Hepatocyte (in vitro differentiated cells): ENCODE measurements at regions not wholly inside any gene's neighbourhood (a gene's known extent, or its start where the extent isn't known, plus 50 kb on each side); places are given as distances from the start of the nearest gene placed in this dataset.

Experiments
- DNase-seq: peaks from one replicate; pipeline ENCODE4 v3.0.0-alpha.2; 2016; ENCODE audit warnings: low spot score
- H2AFZ ChIP-seq: fragments of 200-600 bp; sonication (generic); 2 replicates; pipeline ENCODE4 v1.6.0; 2016; ENCODE audit warnings: antibody characterized with exemption, mild to moderate bottlenecking
- H3K27ac ChIP-seq: fragments of 200-600 bp; sonication (generic); 2 replicates; pipeline ENCODE4 v1.5.1; 2016; ENCODE audit warnings: mild to moderate bottlenecking
- H3K27me3 ChIP-seq: fragments of 200-600 bp; sonication (generic); 2 replicates; pipeline ENCODE4 v1.6.1; 2016
- H3K36me3 ChIP-seq: fragments of 200-600 bp; sonication (generic); replicated peaks from 2 replicates; pipeline ENCODE4 v1.5.1; 2016; ENCODE audit warnings: low read depth; ENCODE audit not compliant: insufficient read depth
- H3K4me1 ChIP-seq: fragments of 200-600 bp; sonication (generic); 2 replicates; pipeline ENCODE4 v1.5.1; 2016; ENCODE audit warnings: mild to moderate bottlenecking, moderate library complexity; ENCODE audit not compliant: insufficient read depth
- H3K4me2 ChIP-seq: fragments of 200-600 bp; sonication (generic); 2 replicates; pipeline ENCODE4 v1.6.0; 2016
- H3K4me3 ChIP-seq: fragments of 200-600 bp; sonication (generic); 2 replicates; pipeline ENCODE4 v1.5.1; 2016; ENCODE audit warnings: mild to moderate bottlenecking
- H3K79me2 ChIP-seq: fragments of 200-600 bp; sonication (generic); 2 replicates; pipeline ENCODE4 v1.6.0; 2017; ENCODE audit warnings: mild to moderate bottlenecking
- H3K9me2 ChIP-seq: fragments of 200-600 bp; sonication (generic); replicated peaks from 2 replicates; pipeline ENCODE4 v1.6.0; 2017; ENCODE audit warnings: mild to moderate bottlenecking; ENCODE audit not compliant: insufficient read depth
- H3K9me3 ChIP-seq: fragments of 200-600 bp; sonication (generic); 2 replicates; pipeline ENCODE4 v1.5.1; 2016; ENCODE audit warnings: low read depth, mild to moderate bottlenecking
- H4K20me1 ChIP-seq: fragments of 200-600 bp; sonication (generic); 2 replicates; pipeline ENCODE4 v1.6.0; 2016; ENCODE audit warnings: mild to moderate bottlenecking; ENCODE audit not compliant: insufficient read depth, poor library complexity, severe bottlenecking
- EZH2 ChIP-seq: fragments of 200-600 bp; sonication (generic); IDR thresholded peaks from 2 replicates; pipeline ENCODE4 v1.6.1; 2016; ENCODE audit warnings: antibody characterized with exemption, mild to moderate bottlenecking, borderline replicate concordance
- EZH2phosphoT487 ChIP-seq: fragments of 200-600 bp; sonication (generic); IDR thresholded peaks from one replicate; pipeline ENCODE4 v1.6.1; 2018; ENCODE audit warnings: antibody characterized with exemption, mild to moderate bottlenecking, low read depth, moderate library complexity; ENCODE audit not compliant: unreplicated experiment, severe bottlenecking
- WGBS: methylation state at CpG from one replicate; pipeline ENCODE4 v1.1.6; 2016; ENCODE audit warnings: low lambda C conversion rate; ENCODE audit errors: missing lambda C conversion rate; 5-methylcytosine and 5-hydroxymethylcytosine counted together
- TF ChIP-seq, protein P1 (sequence below): fragments of 200-600 bp; sonication (generic); IDR thresholded peaks from 2 replicates; pipeline ENCODE4 v1.5.1; 2016; ENCODE audit warnings: antibody characterized with exemption, mild to moderate bottlenecking; ENCODE audit not compliant: poor library complexity

DNA sequence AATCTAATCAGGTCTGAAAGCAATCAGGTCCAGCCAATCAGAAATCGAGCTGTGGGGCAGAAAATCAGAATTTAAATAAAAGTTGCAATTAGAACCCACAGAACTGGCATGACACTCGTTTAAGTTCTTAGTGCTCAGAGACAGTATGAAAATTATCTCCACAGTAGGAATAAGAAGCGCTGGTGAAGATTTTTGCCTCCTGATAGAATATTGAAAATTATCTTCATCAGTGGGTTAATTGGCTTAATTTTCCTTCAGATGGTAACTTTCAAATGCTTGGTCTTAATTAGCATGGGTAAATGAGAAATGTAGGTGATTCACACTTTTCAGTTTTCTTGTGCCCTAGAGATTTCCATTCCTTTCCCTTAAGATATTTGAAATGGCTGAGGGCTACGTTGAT, 109.1 kb upstream of the MDFIC2 start:
- TF ChIP-seq, protein P1, sequence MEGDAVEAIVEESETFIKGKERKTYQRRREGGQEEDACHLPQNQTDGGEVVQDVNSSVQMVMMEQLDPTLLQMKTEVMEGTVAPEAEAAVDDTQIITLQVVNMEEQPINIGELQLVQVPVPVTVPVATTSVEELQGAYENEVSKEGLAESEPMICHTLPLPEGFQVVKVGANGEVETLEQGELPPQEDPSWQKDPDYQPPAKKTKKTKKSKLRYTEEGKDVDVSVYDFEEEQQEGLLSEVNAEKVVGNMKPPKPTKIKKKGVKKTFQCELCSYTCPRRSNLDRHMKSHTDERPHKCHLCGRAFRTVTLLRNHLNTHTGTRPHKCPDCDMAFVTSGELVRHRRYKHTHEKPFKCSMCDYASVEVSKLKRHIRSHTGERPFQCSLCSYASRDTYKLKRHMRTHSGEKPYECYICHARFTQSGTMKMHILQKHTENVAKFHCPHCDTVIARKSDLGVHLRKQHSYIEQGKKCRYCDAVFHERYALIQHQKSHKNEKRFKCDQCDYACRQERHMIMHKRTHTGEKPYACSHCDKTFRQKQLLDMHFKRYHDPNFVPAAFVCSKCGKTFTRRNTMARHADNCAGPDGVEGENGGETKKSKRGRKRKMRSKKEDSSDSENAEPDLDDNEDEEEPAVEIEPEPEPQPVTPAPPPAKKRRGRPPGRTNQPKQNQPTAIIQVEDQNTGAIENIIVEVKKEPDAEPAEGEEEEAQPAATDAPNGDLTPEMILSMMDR, result no peak
- TF ChIP-seq EZH2 (no peak), EZH2phosphoT487 (no peak)
- H3K9me3 ChIP-seq, result no peaks in the 10 kb centered on the region
- no peaks in the 10 kb centered on the region for H3K9me2 ChIP-seq
- DNase-seq, result no peak
- no peak overlapping the region for H3K27ac ChIP-seq
- no peaks in the 10 kb centered on the region for H3K79me2 ChIP-seq
- H4K20me1 ChIP-seq, result no peaks in the 10 kb centered on the region
- no peak overlapping the region for H2AFZ ChIP-seq
- H3K4me2 ChIP-seq, result no peak overlapping the region
- H3K4me1 ChIP-seq, result no peaks in the 10 kb centered on the region
- no peak overlapping the region for H3K4me3 ChIP-seq
- WGBS, result 75% methylated on average over 4 of the region's 4 CpGs
- no peaks in the 10 kb centered on the region for H3K36me3 ChIP-seq
- no peaks in the 10 kb centered on the region for H3K27me3 ChIP-seq

DNA sequence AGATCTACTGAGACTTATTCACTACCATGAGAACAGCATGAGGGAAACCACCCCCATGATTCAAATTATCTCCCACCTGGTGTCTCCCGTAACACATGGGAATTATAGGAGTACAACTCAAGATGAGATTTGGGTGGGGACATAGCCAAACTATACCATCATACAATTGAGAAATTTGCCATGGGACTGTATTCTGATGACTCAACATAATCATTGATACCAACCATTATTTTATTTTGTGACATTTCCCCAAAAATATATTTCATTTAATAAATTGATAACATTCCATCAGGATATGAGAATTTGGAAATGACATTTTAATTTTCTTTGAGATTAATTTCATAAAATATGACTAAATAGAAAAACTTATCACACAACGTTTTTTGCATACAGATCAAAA, 96.6 kb upstream of the MDFIC2 start:
- no peaks in the 10 kb centered on the region for H3K4me1 ChIP-seq
- no peaks in the 10 kb centered on the region for H3K36me3 ChIP-seq
- no peak overlapping the region for H2AFZ ChIP-seq
- H3K4me2 ChIP-seq, result no peak overlapping the region
- TF ChIP-seq EZH2 (no peak), EZH2phosphoT487 (no peak)
- TF ChIP-seq, protein P1, result no peak
- H4K20me1 ChIP-seq, result no peaks in the 10 kb centered on the region
- no peaks in the 10 kb centered on the region for H3K79me2 ChIP-seq
- H3K27me3 ChIP-seq, result no peaks in the 10 kb centered on the region
- H3K4me3 ChIP-seq, result no peak overlapping the region
- no peaks in the 10 kb centered on the region for H3K9me2 ChIP-seq
- 86% methylated on average over 2 of the region's 2 CpGs for WGBS
- H3K9me3 ChIP-seq, result no peaks in the 10 kb centered on the region
- H3K27ac ChIP-seq, result no peak overlapping the region
- no peak for DNase-seq

DNA sequence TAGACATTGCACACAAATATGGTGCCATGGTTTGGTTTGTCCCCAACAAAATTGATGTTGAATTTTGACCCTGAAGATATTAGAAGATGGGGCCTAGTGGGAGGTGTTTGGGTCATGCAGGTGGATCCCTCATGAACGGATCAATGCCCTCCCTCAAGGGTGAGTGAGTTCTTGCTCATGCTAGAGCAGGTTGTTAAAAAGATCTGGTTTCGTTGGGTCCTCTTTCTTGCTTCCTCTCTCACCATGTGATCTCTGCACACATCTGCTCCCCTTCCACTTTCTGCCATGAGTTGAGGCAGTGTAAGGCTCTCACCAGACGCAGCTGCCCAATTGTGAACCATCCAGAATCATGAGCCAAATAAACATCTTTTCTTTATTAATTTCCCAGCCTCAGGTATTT, 87.8 kb upstream of the MDFIC2 start:
- 72% methylated on average over 3 of the region's 3 CpGs for WGBS
- TF ChIP-seq EZH2phosphoT487 (no peak), EZH2 (no peak)
- TF ChIP-seq, protein P1, result no peak
- H3K9me3 ChIP-seq, result no peaks in the 10 kb centered on the region

More for the DNA sequence above, 87.8 kb upstream of the MDFIC2 start:
- Histone ChIP-seq H3K4me3 (no peak overlapping the region), H3K27ac (no peak overlapping the region), H4K20me1 (no peaks in the 10 kb centered on the region), H3K9me2 (no peaks in the 10 kb centered on the region), H2AFZ (no peak overlapping the region), H3K79me2 (no peaks in the 10 kb centered on the region), H3K4me1 (no peaks in the 10 kb centered on the region), H3K27me3 (no peaks in the 10 kb centered on the region), H3K4me2 (no peak overlapping the region), H3K36me3 (no peaks in the 10 kb centered on the region)
- DNase-seq, result no peak
